ENCODE measurements at regions not wholly inside any gene's neighbourhood (a gene's known extent, or its start where the extent isn't known, plus 50 kb on each side); places are given as distances from the start of the nearest gene placed in this dataset.
"Not testable (repeated sequence)": the region's sequence is repeated elsewhere in the genome, so short reads cannot be mapped to it uniquely, and the experiment has no call there.

DNA sequence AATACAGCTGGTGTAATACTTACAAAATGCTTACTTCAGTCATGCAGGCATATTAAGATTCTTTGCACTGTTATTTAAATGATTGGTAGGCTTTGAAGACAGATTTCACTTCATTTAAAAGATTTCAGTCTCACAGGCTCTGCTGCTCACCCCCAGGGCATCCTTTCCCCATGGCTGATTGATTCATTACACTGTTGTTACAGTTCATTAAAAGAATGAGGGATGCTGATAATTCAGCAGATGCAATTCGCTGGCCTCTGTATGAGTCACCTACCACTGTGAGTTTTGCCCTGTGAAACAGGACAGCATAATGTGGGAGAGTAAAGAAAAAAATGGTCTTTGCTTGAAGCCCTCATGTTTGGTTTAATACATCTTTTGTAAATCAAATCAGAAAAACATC is 246.9 kb downstream of the CYLC2 start:
- DNase-seq (ENCODE audit: low read depth): peak; percentile 18

DNA sequence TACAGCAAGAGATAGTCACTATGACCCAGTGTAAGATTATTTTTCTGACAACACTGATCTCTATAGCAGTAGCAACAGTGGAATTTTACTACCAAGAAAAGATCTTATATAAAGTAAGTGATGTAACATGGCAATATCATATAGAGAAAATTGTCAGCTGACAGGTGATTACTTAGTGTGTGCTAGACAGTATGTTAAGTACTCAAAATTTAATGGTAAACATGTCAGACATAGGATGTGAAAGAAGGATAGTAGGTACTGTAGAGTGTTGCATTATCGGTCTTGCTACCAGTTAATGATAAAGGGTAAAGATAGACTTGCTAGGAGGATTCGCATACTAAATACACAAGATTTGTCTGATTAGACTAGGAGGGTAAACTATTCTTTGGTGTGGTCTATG is 247.4 kb downstream of the CYLC2 start:
- no peak for DNase-seq (ENCODE audit: low read depth)

DNA sequence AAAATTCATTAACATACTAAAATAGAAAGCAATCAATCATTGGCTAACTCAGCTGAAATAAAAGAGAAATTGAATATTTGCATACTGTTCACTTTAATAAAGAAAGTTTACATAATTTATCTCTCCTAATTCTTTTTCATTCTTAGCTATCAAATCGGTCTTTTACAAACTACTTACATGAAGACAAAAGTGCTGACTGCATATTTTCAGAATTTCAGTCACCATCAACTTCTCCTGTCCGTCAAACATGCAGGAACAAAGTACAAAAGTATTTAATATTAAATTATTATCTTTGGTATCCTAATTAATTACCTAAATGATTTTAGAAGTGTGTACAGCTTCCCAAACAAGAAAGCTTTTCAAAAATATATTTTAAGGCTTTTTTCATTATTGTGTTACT is 248.4 kb downstream of the CYLC2 start:
- no peak for DNase-seq (ENCODE audit: low read depth)

DNA sequence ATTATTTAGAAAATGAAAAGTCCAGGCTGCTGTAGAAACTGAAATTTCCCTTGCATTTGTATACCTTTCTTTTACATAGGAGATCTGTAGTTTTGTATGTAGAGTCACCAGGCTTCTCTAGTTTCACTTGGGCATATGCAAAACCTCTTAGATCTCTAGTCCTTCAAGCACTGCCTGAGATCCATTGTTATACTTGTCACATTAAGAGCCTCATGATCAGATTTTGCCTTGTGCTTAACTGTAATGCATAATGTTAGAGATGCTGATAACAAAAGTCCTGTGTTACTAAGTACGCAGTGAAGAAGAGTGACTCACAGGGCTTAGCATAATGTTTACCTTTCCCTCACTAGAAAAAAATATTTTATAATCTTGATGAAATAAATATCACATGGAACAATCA is 250.2 kb downstream of the CYLC2 start:
- DNase-seq (ENCODE audit: low read depth): peak; percentile 8

DNA sequence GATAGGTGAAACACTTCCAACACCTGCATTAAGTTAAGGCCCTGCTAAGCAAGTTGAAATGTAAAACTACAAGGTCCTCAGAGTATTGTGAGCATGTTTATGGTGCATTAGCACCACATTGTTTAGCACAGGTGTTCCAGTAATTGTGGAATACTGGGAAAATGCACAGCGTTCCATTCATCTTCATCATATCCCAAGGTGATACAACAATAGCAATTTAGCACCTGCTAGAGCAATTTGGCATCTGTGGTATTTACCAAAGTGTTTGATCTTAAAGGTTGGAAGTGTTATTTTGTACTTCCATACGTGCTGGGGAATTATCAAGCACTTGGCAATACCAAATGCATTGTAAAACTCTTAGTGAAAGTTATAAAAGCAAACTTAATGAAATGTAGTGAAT is 266.8 kb downstream of the CYLC2 start:
- DNase-seq (ENCODE audit: low read depth): no peak

DNA sequence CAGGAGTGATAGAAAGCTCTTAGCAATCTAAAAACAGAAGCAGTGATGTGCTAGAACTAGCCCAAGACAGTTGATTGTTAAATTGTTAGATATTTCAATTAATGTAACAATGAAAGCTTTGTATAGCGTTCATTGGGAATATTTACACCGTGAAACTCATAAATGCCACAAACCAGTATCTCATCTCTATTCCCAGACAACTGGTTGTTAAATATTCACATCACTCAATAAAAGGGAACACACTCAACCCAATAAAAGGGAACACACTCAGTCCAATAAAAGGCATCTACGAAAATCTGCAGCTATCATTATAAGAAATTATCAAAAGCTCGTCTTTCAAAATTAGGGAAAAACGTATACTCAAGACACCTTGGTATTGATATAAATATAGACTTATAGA is 270.9 kb downstream of the CYLC2 start:
- DNase-seq (ENCODE audit: low read depth): no peak

DNA sequence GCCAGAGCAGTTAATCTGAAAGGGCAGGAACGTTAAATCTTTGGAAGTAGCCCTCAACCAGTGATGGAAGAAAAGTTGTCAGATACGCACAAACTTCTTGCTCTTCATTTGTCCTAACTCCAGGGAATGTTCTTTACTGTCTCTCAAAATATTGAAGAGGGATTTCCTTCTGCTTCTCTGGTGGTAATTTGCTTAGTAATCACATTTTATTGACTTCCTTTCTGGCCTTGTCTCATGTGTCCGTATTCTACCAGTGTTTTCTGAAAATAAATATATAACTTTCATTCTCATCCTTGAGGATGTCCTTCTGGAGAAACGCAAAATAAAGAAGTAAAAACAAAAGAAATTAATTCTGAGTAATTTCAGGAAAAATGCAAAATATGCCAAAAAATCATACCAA is 282.1 kb downstream of the CYLC2 start:
- DNase-seq (ENCODE audit: low read depth): no peak

DNA sequence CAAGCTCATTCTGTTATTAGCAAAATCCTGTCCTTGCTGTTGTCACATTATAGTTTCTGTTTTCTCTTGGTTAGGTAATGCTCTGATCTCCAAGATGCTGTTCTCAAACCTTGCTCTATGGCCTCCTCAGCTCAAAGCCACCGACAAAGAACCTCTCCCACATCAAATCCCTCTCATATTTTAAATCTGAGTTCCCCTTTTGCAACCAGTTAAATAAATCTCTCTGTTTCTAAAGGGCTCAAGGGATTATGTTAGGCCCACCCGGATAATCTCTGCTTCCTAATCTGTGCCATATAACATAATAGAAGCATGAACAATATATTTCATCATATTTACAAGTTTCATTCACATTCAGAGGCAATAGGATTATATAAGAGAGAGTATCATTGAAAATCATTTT is 286.0 kb downstream of the CYLC2 start:
- no peak for DNase-seq (ENCODE audit: low read depth)

DNA sequence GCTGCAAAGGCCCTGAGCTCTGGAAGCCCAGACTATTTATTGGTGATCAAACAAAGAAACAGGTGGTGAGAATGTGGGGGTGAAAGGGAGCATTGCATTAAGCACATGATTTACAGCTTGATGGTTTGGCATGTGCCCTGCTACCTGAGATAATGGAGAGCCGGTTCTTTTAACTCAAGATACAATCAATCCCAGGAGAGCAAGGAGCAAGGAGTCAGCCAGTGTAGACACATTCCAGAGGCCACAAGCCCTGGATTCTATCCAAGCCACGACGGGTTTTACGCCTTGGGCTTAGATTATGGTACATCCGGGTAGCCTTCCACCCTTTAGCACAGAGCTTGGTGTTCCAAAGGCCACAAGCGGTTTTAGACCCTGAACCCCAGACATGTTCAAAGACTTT is 292.2 kb downstream of the CYLC2 start:
- no peak for DNase-seq (ENCODE audit: low read depth)

DNA sequence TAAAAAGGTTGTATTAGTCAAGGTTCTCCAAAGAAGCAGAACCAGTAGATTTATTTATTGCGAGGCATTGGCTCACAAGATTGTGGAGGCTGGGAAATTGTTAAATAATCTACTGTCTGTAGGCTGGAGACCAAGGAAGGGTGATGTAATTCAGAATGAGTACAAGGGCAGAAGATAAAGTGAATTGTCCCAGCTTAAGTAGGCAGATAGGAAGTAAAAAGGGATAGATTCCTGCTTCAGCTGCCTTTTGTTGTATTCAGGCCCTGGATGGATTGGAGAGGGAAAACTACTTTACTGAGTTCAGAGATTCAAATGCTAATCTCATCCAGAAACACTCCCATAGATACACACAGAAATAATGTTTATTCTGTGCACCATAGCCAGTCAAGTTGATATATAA is 301.1 kb downstream of the CYLC2 start:
- no peak for DNase-seq (ENCODE audit: low read depth)

DNA sequence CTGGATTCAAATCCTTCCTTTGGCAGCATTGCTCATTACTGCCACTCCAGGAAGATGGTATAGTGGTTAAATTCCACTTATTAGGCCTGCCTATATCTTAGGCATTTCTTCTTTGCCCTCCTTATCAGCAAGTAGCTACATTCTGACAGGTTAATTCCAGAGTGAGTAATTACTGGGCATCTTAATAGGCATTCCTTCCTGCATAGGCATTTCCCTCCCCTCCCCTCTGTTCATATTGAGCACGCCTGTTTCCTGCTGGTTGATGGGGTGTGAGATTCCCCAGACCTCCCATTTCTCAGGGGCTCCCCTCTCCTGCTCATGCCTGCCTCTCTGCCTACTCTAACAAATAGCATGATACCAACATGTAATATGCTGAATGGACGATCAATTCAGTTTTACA is 305.9 kb downstream of the CYLC2 start:
- DNase-seq (ENCODE audit: low read depth): peak; percentile 23

DNA sequence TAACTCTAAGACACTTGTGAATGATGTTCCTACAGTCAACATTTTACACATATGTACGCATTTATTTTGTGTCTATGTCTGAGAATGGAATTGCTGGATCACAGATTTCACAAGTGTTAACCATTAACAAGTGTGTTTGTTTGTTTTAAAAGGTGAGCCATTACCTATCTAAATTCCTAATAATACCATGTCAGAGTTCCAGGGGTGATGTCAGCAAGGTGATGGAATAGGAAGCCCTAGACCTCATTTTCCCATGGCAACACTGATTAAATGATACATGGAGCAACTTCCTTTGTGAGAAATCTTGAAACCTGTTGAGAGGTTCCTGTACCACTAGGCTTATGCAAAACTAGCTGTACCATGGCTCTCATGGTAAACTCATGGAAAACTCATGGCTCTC is 309.7 kb downstream of the CYLC2 start:
- no peak for DNase-seq (ENCODE audit: low read depth)

DNA sequence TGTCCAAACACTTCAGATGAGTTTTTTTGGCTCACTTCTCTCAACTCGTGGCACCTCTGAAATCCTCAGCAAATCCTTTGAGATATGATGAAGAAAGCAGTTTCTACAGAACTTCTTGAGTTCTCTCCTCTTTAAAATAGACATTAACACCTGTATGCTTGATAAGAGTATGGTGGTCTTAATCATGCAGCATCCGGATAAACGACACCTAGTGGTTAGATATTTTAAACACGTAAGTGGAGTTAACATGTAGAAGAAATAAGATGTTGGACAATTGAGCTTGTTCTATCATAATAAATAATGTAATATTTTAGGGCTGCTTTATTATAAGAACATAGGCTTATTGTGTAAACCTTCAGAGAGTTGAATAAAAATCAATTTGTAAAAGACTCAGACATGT is 324.8 kb downstream of the CYLC2 start:
- peak; percentile 1 for DNase-seq (ENCODE audit: low read depth)

DNA sequence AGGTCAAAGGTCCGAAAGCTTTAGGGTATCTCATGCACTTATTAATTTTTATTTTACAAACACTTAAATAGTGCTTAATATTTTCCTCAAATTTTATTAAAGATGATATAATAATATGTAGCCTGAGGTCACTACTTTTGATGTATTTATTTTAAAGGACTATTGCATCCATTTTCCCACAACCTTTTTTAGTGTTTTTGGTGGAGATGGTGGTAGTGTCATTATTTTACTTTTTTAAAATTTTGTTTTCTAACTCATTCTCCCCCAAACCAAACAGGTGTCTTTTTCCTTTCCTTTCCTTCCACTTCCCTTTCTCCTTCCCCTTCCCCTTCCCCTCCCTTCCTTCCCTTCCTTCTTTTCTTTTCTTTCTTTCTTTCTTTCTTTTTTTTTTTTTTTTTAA is 328.6 kb downstream of the CYLC2 start:
- no peak for DNase-seq (ENCODE audit: low read depth)

DNA sequence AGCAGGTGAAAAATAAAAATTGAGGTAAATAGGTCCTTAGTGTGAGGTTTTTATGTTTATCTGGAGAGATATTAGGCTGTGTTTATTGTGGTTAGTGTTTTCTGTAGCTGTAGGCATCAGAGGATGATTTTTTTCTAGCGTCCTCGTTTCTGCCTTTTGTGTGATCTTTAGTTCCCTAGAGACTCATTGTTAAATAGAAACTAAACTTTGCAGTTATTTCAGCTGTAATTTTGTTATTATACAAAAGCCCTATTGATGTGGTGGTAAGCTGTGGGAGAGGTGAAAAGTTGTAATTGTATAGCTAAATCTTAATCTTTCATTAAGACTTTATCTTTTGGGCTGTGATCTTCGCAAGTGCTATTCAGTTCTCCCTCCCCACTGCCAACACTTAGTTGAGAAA is 340.3 kb downstream of the CYLC2 start:
- no peak for DNase-seq (ENCODE audit: low read depth)

DNA sequence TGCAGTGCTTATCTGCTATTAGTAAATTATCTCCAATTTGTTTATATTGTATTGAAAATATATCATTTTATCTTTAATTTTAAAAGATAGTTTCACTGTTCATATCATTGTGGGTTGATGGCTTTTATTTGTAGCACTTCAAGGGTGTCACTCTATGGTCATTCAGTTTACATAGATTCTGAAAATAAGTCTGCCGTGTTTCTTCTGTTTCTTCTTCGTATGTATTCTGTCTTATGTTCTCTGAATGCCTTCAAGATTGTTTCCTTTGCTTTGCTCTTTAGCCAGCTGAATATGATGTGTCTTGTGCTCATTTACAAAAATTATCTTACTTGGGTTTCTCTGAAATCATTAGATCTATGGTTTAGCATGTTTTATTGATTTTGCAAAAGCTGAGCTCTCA is 359.9 kb downstream of the CYLC2 start:
- DNase-seq (ENCODE audit: low read depth): no peak

DNA sequence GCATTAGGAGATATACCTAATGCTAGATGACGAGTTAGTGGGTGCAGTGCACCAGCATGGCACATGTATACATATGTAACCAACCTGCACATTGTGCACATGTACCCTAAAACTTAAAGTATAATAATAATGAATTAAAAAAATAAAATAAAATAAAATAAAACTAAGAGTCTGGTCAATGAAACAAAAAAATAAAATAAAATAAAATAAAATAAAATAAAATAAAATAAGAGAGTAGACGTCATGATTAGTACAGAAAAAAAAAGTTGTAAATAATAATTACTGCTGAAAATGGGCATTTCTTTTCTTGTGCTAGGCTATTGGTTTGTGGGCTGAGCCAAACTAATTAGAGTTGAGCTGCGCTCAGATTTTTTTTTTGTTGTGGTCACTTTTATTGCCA is 362.8 kb downstream of the CYLC2 start:
- not testable (repeated sequence) for DNase-seq (ENCODE audit: low read depth)

DNA sequence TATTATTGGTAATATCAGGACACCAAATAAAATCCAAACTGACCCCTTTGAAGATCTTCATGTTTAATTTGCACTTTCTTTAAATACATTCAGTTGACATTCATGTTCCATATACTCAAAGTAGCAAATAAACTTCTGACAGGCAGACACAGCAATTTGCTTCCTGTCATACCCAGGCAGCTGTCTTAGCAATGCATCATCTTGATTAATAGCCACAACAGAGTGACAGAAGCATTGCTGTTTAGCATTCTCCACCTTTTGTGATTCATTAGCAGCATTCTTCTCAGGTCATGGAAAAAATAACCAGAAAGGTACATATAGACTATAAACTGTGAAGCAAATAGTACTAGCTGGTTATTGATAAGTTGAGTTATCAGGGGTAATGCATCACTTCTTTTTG is 366.8 kb downstream of the CYLC2 start:
- no peak for DNase-seq (ENCODE audit: low read depth)

DNA sequence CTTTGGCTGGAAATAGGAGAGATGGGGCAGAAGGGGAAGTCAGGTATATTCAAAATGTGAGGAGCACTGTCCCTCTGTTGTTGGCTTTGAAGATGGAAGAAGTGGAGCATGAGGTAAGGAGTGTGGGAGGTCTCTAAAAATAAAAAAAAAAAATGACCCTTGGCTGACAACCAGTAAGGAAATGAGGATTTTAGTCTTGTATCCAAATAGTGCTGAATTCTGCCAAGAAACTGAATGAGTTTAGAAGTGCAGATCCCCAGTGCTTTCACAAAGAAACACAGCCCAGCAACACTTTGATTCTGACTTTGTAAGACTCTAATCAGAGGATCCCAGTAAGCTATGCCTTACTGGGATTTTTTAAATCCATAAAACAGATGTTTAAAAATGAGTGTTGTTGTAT is 367.9 kb downstream of the CYLC2 start:
- DNase-seq (ENCODE audit: low read depth): no peak

DNA sequence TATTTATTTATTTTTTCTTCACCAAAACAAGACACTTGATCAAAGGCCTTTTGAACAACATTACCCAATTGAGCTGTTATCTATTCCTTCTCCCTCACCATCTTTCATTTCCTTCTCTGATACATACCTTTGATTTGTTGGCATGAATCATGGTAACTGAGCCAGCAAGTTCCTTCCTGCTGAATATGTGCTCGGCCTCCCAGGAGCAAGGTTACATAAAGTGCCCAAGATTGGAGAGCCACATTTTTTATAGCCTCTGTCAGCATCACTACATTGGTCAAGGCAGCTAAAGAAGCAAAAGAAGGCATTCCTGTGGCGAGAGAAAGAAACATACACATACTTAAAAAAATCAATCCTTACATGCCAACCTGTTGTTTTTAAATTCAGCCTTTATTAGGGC is 369.6 kb downstream of the CYLC2 start:
- peak; percentile 96 for DNase-seq (ENCODE audit: low read depth)

DNA sequence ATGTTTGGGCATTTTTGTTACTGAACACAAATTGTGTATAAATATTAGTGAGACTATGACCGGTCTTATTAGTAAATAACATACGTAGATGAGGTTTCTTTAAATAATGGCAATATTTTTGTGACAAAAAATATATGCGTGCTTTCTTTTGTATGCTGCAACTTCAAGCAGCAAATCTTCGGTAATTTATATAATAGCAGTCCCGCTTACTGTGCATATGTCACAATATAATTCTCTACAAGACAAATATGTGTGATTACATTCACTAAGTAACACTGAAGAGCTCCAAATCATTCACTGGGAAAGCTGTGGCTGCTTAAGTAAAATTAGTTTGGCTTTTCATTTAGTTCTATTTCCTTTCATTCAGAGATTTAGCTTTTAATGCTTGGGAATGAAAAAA is 376.0 kb downstream of the CYLC2 start:
- no peak for DNase-seq (ENCODE audit: low read depth)

DNA sequence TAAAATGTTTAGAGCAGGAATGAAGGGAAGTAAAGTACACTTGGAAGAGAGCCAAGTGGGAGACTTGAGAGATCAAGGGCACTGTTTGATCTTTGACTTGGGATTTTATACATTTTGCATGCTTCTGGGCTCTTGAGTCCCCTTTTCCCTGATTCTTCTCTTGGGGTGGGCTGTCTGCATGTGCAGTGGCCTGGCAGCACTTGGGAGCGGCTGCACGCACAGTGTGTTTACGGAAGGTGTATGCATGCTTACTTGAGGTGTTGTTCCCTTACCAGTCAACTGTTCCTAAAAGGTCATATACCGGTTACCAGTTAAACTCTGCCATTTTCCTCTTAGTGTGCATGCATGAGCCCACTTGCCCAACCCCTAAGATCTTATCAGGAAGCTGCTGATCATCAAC is 377.7 kb downstream of the CYLC2 start:
- DNase-seq (ENCODE audit: low read depth): no peak

DNA sequence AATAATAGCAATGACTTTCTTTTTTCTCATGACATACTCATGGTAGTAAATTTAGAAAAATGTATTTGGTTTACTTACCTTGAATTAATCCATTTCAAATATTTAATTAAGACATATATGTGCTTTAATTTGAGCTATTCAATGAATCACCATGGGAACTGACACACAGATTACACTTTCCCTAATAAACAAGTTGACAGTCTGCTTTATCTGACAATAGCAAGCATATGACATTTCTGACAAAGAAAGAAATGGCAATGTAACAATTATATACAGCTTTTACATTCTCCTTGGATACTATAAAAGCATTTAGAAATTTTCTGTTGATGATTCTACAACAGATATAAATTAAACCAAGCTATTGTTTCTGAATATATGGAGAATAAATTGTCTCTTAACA is 382.5 kb downstream of the CYLC2 start:
- no peak for DNase-seq (ENCODE audit: low read depth)

DNA sequence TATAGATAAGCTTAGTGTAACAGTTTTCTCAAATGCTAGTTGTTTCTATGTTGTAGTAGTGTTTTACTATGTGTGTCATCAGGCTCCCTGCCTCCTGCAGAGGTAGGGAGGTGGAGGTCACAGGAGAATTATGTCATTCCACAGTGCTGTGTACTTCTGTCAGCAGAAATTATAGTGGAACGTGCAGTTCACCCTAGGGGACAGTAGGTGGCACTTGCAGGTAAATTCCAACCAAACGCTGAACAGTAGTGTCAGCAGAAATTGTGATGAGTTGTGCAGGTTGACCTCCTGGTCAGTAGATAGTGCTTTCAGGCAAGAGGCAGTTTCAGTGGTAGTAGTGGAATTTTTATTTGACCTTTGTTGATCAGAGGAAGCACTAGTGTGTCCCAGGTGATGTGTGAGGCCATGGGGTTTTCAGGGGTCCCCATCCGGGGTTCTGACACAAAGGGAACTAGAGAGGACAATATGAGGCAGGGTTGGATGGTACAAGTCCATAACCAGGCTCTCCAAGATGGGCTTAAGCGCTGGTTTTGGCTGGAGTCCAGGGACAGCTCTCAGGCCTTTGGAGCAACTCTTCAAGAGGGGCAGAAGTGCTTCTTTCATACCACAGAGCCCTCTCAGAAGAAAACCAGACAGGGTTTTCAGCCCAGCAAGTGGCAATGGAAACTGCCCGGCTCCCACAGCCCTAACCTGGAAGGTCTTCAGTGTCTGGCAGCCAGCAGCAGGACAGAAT is 402.9 kb downstream of the CYLC2 start:
- DNase-seq (ENCODE audit: low read depth): peak; percentile 68

DNA sequence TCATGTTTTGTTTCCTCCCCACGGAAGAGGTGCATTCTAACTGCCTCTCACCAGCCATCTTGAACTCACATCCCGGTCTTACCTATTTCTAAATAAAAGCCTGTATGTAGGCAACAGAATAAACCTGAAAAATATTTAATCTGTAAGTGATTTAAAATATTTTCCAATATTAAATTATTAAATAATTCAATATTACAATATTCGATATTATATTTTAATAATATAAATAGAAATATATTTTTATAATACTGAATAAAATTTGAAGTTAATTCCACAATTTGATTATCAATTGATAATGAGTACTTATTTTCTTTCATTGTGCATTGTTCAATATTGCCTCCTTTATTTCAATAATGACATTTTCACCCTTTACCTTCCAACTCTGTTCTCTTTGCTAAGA is 404.4 kb downstream of the CYLC2 start:
- no peak for DNase-seq (ENCODE audit: low read depth)
